Adrenal gland (tissue), 5 donors: ENCODE measurements at regions not wholly inside any gene's neighbourhood (a gene's known extent, or its start where the extent isn't known, plus 50 kb on each side); places are given as distances from the start of the nearest gene placed in this dataset.
A peak's percentile ranks its signal among the peaks of the same experiment; 100 is the strongest.

Experiments
- POLR2A ChIP-seq, 2 donors: fragments of 450-650 bp; IDR thresholded peaks; one replicate each; pipeline ENCODE4 v1.6.1; 2017; ENCODE audit warnings: antibody characterized with exemption in 2 of 2, mild to moderate bottlenecking in 2 of 2, moderate library complexity in 1 of 2
- TF ChIP-seq, protein P1 (sequence below), 6 experiments: fragments of 450-650 bp in 4 of 6; fragments of 200-600 bp in 2 of 6; sonication (generic) in 1 of 6; IDR thresholded peaks; 1 replicate in 5 of 6; 2 replicates in 1 of 6; pipeline versions ENCODE4 v1.5.1 to v1.8.0; 2016 to 2021; ENCODE audit warnings: antibody characterized with exemption in 6 of 6, mild to moderate bottlenecking in 2 of 6, moderate library complexity in 1 of 6
- donor health status: DM: no; HTN: no; CAD: no.

DNA sequence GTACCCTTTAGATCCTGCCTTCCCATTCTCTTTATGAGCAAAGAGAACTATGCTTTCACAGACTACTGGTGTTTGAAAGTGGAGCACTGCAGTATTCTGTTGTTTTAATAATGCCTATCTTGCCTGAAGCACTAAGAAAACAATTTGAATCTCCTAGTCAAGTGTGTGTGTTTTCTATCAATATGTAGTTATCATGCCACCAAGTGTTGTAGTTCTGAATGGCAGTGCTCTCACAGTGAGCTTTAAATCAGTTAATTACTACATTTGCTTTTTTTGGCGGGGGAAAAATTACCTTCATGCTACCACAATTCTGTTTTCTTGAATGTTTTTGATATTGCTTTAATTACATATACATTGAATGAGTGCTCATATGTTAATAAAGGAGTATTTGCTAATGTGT, 143.6 kb upstream of the FAM47A start:
- TF ChIP-seq, protein P1, sequence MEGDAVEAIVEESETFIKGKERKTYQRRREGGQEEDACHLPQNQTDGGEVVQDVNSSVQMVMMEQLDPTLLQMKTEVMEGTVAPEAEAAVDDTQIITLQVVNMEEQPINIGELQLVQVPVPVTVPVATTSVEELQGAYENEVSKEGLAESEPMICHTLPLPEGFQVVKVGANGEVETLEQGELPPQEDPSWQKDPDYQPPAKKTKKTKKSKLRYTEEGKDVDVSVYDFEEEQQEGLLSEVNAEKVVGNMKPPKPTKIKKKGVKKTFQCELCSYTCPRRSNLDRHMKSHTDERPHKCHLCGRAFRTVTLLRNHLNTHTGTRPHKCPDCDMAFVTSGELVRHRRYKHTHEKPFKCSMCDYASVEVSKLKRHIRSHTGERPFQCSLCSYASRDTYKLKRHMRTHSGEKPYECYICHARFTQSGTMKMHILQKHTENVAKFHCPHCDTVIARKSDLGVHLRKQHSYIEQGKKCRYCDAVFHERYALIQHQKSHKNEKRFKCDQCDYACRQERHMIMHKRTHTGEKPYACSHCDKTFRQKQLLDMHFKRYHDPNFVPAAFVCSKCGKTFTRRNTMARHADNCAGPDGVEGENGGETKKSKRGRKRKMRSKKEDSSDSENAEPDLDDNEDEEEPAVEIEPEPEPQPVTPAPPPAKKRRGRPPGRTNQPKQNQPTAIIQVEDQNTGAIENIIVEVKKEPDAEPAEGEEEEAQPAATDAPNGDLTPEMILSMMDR (IDR thresholded peaks at IDR 0.05), result peak in 1 of 6 experiments; percentile 19
- no peak for TF ChIP-seq POLR2A (IDR thresholded peaks at IDR 0.05)
